GM04503 (cell line): ENCODE measurements at regions not wholly inside any gene's neighbourhood (a gene's known extent, or its start where the extent isn't known, plus 50 kb on each side); places are given as distances from the start of the nearest gene placed in this dataset.
"Not testable (repeated sequence)": the region's sequence is repeated elsewhere in the genome, so short reads cannot be mapped to it uniquely, and the experiment has no call there.

Experiments used
- DNase-seq: peaks from one replicate; pipeline ENCODE4 v3.0.0-alpha.2; 2012; ENCODE audit warnings: low read depth

DNA sequence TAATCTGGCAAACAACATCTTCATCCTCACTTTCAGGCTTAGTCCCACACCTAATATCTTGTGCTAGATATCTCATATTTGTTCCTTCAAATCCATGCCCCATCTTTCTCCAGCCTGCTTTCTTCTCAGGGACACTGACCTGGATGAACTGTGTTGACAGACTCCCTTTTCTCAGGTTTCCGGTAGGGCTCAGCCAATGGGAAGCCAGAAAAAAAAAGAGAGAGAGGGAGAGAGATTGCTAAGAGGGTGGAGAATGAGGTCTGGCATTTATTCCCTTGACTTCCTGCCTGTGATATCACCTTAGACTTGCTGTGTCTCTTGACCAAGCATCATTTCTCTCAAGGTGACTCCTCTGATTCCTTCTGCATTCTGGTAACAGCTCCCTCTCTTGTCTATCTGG is 145.6 kb upstream of the ABI3BP start:
- no peak for DNase-seq

DNA sequence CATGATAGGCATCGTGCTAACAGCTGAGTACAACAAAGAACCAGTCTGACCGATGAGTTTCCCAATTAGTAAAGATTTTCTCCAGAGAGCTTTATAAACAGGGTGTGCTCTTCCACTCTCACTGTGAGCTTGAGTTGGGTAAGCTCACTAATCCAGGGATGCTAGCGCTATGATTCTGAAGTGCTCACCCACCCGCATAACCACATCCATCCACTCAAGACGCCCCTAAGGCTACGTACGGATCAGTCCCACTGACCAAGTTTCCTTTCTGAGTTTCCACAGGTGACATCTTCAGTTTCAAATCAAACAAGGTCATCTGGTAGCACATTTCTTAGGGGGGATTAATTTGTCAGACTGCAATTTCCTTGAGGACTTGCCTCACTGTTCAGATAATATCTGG is 141.1 kb upstream of the ABI3BP start:
- no peak for DNase-seq

DNA sequence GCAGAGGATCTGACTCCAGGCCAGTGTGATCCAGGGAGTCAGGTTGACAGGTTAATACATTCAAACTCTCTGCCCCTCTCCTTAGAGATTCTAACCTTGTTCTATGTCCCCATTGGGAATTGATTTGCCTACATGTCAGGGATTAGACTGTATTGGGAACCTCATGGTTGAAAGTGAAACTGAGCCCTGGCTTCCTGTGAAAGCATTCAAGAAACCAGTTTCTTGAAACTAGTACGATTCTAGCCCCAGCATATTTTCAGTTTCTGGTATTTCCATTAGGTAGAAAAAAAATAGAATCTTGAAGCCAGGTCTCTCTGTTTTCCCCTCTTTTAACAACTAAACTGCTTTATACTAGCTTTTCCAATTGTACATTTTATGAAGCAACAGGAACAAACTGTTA is 140.4 kb upstream of the ABI3BP start:
- DNase-seq: no peak

DNA sequence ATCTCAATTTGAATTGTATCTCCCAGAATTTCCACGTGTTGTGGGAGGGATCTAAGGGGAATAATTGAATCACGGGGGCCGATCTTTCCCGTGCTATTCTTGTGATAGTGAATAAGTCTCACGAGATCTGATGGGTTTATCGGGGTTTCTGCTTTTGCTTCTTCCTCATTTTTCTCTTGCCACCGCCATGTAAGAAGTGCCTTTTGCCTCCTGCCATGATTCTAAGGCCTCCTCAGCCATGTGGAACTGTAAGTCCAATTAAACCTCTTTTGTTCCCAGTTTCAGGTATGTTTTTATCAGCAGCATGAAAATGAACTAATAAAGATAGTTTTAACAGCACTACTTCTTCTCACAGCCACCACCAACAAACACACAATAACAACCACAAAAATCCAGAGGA is 140.0 kb upstream of the ABI3BP start:
- not testable (repeated sequence) for DNase-seq

DNA sequence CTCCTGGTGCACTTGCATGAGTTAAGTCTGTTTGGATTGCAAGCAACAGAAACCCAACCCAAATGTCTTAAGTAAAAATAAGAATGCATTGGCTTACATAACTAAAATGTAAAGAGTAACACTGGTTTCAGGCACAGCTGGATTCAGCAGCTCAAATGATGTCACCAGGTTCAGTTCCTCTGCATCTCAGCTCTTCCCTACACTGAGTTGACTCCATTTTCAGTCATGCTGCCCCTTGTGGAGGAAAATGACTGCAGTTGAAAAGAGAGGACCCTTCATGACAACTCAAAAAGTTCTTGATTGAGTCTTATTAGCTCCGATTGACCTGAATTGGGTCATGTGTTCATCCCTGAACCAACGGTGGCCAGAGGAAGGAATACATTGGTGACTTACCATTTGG is 138.5 kb upstream of the ABI3BP start:
- no peak for DNase-seq

DNA sequence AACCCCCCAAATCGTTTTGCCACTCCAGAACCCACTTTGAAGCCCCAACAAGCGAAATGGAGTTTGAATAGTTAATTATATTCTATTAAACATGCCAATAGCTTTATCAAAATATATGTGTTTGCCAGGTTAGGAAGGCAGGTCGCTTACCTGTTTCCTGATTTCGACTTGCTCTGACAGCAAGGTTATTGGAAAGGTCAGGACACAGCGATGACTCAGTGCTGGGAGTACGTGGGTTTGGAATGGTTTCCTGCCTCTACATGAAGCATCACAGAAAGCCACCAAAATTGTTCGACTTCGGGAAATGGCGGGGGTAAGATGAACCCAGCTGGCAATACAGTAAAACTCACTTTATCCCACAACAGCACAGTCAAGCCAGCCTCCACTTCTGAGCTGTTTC is 135.6 kb upstream of the ABI3BP start:
- DNase-seq: no peak

DNA sequence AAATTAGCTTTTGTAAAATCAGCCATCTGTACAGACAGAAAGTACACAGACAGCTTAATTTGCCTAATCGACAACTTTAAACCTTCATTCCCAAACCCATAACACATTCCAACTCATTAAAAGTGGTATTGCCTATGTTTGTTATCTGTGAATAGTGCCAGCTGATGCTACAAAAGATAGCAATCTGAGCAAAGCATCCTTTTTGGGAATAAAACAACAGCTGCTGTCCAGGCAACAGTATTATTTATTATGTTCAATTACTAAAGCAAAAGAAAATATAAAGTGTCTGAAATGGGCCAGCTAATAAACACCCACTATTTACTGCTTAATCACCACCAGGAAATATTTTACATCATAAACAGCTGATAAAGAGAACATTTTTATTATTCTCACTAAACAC is 134.8 kb upstream of the ABI3BP start:
- DNase-seq: no peak

DNA sequence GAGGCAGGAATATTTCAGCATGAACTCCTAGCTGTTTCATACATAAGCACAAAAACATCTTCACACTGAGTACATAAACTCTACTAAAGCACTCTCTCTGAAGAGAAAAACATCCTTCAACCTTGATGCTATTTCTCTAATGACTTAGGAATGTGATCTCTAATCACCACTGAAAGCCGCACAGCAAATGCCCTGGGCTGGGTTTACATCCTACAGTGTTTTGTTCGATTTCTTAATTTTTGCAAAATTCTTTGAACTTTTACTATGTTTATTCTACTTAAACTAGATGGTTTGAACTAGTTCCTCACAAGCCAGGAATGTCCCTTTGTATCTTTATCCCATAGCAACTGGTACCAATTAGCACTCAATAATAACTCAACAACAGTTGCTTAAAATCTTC is 130.9 kb upstream of the ABI3BP start:
- peak; percentile 28 for DNase-seq

DNA sequence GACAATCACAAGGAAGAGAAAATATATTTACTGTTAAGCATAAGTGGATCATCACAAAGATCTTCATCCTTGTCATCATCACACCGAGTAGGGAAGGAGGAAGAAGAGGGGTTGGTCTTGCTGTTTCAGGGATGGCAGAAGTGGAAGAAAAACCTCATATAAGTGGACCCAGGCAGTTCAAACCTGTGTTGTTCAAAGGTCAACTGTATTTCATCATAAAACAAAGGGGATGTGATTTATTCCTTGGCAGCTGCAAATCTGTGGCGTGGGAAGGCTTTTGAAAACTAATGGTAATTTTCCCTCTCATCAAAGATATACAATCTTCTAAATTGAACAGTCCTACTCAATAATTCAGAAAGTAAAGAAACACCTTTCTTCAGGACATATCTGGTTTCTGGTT is 129.9 kb upstream of the ABI3BP start:
- no peak for DNase-seq

DNA sequence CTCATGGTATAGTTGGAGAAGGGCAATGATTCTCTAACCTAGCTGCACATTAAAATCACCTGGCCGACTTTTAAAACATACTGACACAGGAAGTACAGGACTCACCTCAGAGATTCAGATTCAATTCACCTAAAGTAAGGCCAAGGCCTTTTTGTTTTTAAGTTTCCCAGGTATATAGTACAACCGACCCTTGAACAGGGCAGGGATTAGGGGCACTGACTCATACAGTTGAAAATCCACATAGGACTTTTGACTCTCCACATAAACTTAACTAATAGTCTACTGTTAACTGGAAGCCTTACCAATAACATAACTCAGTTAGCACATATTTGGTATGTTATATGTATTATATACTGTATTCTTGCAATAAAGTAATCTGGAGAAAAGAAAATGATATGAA is 129.5 kb upstream of the ABI3BP start:
- DNase-seq: no peak

DNA sequence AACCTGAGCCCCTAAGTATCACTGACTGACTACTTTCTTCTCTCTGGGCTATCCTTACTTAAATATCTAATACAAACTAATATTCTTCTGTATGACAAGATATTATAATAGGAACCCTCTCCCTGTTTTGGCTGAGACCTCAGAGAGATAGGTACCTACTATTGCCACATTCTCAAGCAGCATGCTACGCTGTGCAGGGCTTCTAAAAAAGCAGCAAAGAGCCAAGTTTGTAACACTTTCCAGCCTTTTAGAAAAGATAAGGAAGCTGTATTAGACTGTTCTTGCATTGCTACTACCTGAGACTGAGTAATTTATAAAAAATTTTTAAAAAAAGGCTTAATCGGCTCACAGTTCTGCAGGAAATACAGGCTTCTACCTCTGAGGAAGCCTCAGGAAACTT is 126.8 kb upstream of the ABI3BP start:
- DNase-seq: no peak

DNA sequence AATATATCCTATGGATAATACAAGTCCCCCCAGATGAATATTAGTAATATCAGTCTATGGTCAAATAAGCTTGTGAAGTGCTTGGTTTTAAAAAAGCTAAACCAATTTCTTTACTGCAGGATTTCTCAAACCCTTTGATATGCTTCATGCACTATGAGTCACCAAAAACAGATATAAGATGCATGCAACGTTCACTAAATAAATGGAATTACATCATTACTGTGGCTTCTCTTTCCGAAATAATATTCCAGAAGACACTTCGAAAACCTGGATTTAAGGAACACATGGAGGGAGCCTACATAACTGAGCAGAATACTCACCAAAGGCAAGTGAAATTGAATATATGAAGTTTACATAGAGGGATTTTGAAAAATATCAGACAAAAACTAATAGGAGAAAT is 126.3 kb upstream of the ABI3BP start:
- peak; percentile 31 for DNase-seq

DNA sequence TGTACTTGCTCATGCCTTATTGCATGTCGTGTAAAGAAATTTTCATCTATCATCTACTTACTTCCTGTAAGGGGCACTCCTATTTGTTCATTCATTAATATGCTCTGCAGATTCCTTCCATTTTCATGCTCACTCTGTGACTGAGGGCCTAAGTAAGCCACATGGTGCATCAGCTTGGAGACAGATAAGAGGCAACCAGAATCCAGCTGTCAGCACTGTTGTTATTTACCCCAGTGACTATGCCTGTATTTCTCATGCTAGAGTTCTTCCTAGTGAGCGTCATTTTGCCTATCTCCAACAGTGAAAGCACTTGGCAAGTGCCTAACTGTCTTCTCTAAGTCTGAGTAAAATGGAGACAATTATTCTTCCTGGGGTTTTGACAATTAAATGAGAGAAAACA is 124.8 kb upstream of the ABI3BP start:
- peak; percentile 73 for DNase-seq

DNA sequence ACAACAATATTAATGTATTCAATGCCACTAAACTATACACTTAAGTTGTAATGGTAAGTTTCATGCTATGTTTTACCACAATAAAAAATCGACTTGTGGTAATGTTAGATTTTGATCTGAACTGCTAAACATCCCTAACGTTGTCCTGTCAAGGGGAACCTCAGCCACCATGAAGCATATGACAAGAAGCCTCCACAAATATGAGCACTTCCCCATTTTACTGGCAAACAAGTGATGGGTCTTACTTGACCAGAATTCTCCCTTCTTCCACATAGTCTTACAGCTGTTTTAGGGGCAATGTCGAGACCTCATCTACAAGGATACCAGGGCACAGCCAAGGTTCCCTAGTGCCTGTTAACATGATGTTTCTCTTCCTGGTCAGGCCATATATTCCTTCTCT is 124.2 kb upstream of the ABI3BP start:
- DNase-seq: no peak

DNA sequence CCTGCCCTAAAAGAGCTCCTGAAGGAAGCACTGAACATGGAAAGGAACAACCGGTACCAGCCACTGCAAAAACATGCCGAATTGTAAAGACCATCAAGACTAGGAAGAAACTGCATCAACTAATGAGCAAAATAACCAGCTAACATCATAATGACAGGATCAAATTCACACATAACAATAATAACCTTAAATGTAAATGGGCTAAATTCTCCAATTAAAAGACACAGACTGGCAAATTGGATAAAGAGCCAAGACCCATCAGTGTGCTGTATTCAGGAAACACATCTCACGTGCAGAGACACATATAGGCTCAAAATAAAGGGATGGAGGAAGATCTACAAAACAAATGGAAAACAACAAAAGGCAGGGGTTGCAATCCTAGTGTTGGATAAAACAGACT is 117.1 kb upstream of the ABI3BP start:
- DNase-seq: not testable (repeated sequence)

DNA sequence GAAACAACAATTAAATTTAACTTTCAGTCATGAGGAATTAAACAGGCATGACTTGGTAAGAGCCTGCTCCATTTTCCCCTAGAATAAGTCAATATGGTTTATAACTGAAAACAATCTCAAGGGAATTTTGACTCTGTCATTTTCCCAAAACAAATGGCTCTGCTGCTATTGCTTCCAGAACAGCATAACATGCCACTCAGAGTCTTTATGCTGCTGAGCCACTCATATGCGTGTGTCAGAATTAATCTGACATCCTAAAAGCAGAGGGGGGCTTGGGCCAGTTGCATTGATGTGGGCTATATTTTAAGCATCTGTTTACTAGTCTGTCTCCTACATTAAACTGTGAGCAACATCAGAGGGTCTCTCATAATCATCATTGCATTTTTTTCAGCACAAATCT is 111.1 kb upstream of the ABI3BP start:
- DNase-seq: no peak

DNA sequence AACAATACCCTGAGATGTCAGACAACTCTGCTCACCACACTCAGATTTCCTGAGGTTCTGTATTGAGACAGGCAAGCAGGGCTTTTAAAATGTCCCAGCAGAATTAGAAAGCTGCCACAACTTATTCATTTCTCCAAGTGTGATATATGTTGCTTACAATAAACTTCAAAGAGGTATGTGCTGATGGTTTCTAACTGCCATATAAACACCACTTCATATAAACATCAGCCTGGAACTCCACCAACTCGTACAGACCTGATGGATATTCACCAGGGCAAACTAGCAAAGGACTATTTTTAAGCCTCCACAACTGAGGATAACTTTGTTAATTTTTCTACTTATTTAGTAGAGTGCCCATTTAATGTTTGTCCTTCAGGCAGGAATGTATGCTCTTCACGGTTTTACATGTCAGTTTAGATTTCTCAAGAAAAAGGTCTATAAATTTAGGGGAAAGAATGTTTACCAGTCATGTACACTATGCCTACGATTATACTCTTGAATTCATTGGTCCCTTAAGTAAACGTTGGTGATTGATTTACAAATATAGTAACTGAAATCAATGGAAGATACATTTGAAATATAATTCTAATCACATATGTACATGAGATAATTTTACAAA is 109.6 kb upstream of the ABI3BP start:
- no peak for DNase-seq

DNA sequence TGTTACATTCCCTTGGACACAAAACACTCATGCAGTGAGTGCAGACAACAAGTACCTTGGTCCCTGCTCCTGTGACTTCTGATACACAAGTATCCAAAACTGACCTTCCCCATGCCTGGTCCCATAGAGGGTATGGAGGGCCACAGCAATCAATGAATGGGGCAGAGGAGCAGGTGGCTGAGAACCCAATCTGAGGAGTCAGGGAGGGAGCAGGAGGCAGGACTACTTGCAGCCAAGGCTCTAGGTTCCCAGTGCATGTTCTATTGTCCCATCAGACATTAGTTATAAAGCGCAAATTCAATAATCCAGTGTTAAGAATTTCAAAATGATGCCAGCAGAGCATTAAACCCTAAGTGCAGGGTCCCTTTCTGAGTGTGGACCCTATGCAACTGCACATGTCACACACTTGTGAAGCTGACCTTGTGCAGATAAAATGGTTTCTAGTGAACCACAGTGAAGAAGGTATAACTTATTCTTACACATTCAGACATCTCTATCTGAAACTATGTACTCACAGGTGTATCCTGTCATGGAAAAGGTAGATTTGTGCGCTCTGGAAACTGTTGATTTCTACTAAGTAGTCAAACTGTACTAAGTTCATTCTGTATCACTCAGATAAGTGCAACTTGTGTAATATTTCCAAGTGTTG is 107.3 kb upstream of the ABI3BP start:
- no peak for DNase-seq

DNA sequence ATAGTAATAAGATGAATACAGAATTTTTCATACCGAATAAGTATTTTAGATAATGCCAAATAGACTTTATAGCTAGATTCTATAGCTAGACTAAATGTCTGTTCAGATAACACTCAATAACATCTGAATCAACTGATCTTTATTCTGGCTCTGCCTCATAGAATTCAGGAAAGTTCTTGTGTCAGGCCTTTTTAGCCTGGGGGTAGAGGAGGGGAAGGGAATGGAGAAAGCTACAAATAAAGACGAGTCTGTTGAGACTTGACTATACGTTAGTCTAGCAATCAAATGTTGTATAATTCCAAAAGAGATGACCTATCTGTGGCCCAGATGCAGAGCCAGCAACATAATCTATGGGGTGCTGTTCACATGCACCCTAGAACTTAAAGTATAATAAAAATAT is 106.6 kb upstream of the ABI3BP start:
- DNase-seq: no peak

DNA sequence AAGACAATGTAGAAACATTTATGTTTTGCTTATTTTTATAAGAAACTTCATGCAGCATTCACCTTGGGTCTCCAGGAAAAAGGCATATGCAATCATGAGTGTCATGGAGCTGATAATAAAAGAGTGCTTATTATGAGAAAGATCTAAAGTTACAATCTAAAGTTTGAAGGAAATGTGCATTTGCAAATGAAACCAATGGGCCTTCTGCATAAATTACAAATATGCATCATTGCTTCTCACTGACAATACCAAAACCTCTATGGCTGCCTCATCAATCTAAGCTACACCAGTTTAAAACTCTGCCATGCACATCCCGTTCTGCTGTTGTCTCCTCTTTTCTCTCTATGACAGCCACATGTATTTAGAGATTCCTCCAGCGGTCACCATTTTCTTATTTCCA is 103.2 kb upstream of the ABI3BP start:
- DNase-seq: no peak

DNA sequence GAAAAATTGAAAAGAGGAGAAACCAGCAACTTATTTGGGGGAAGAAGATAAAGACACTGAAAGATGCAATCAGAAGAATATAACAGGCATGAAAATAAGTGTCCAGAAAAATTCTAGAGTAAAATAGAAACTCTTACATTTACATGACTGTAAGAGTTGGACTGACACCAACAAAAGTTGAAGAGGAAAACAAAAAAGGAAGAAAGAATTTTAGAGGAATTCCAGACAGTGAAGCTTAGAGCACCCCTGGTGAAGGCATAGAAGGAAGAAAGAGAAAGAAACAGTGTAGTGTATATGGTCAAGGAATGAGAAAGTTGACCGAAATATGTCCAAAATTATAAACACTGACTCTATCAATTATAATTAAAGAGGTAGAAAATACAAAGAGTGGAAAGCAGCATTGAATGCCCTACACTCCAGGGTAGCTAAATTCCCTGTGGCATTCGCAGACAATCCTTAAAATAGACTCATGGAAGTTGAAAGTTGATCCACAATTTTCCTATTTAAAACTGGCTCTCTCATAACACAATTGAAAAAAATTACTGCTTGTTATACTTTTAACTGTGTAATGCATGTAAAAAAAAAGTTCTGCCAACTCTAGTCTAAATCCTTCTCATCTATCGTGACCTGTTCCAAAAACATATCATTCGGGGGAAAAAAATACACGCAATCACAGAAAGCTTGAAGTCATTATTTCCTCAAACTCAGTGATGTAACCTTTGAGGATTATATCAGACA is 102.6 kb upstream of the ABI3BP start:
- DNase-seq: no peak

DNA sequence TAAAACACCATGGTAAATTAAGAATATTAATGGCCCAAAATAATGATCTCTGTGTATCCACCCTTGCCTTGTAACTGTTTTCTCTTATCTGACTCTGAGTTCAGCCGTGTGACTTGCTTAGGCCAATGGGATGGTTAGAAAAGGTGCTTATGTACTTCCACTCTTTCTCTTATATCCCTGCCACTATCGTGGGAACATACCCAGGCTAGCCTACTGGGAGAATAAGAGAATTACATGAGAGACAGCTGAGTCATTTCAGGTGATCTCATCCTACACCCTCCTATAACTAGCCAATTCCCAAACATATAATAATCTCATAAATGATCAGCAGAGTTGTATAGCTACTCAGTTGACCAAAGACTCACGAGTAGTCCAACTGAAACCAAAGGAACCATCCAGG is 98.3 kb upstream of the ABI3BP start:
- no peak for DNase-seq

DNA sequence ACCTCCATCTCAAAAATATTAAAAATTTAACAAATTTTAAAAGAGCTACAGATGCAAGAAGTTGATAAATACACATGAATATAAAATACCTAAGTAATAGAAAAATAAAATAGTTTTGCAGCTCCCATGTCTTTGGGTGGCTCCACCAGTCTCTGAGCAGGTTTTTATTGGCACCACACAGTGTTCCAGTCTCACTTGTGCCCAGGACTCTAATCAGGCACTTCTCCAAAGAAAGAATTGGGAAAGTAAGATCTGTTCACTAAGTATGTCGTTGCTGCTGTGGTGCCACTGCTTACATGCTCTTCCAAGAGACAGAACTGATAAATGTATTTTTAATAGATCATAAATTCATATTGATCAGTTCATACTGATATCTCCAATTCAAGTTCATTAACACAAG is 92.5 kb upstream of the ABI3BP start:
- DNase-seq: no peak

DNA sequence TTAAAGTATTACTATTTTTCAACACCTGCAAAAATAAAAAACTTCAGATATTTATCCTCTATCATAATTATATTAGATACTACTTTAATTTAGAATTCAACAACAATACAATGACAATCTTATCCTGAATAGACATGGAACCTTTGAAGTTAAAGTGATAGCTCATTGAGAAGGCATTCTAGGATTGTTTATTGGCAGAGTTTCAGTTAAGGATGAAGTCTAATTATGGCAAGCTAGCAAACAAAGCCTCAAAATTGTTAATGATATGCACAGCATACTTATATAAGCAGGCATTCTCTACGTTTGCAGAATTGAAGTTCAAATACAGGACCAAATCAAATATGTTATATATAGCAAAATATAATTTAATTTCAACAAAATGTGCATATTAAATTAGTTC is 91.2 kb upstream of the ABI3BP start:
- DNase-seq: no peak
